Kidney (tissue), 13 donors: ENCODE measurements at regions not wholly inside any gene's neighbourhood (a gene's known extent, or its start where the extent isn't known, plus 50 kb on each side); places are given as distances from the start of the nearest gene placed in this dataset.

ENCODE experiments used
- DNase-seq, 5 donors: peaks; one replicate each; pipeline ENCODE4 v3.0.0-alpha.2; 2013 to 2020
- FAIRE-seq: peaks from 2 replicates; lab custom pipeline; 2012; peaks lifted over from hg19 to GRCh38; lab: Jason Lieb, UNC
- H3K27ac ChIP-seq, 2 donors: one replicate each; pipeline ENCODE4 v1.7.0; 2013; ENCODE audit warnings: low read depth in 2 of 2, low read length in 2 of 2, inconsistent platforms in 1 of 2
- H3K27me3 ChIP-seq: one replicate; pipeline ENCODE4 v1.7.1; 2013; ENCODE audit warnings: low read length, inconsistent platforms; ENCODE audit not compliant: control insufficient read depth, insufficient read depth
- H3K36me3 ChIP-seq, 3 donors: one replicate each; pipeline versions ENCODE4 v1.7.0 to v1.7.1; 2013; ENCODE audit warnings: low read length in 3 of 3, control low read depth in 1 of 3, inconsistent platforms in 1 of 3; ENCODE audit not compliant: insufficient read depth in 3 of 3, control insufficient read depth in 2 of 3
- H3K4me1 ChIP-seq, 3 donors: one replicate each; pipeline versions ENCODE4 v1.7.0 to v1.7.1; 2013; ENCODE audit warnings: low read length in 3 of 3, inconsistent platforms in 1 of 3, low read depth in 1 of 3; ENCODE audit not compliant: control insufficient read depth in 2 of 3, insufficient read depth in 2 of 3
- H3K4me3 ChIP-seq, 3 donors: one replicate each; pipeline versions ENCODE4 v1.7.0 to v1.8.1; 2013; ENCODE audit warnings: low read length in 3 of 3, control low read depth in 1 of 3, inconsistent platforms in 1 of 3
- H3K9ac ChIP-seq, 3 donors: one replicate each; pipeline versions ENCODE4 v1.7.0 to v1.7.1; 2013; ENCODE audit warnings: low read length in 3 of 3, control low read depth in 1 of 3, inconsistent platforms in 1 of 3
- H3K9me3 ChIP-seq, 3 donors: one replicate each; pipeline versions ENCODE4 v1.7.0 to v1.7.1; 2013; ENCODE audit warnings: low read length in 3 of 3, control low read depth in 1 of 3, inconsistent platforms in 1 of 3; ENCODE audit not compliant: control insufficient read depth in 2 of 3, insufficient read depth in 1 of 3
- intact Hi-C: fragments of 100-400 bp; cut with DNase I; formaldehyde crosslinking; loops from one replicate; pipeline ENCODE4 v1.11.1; 2022
- TF ChIP-seq, protein P1 (sequence below): IDR thresholded peaks from 3 replicates; pipeline ENCODE4 v1.5.1; 2012; ENCODE audit warnings: mild to moderate bottlenecking, moderate library complexity, borderline replicate concordance; ENCODE audit not compliant: insufficient read depth; ENCODE audit errors: extremely low read depth
- donor health status: control.
- donor health status: control.
- donor health status: control.
- donor health status: control.
- donor health status: control.
- donor health status: DM: yes; HTN: yes; CAD: no.
- donor health status: Normal renal cell carcinoma (clear cell type).

DNA sequence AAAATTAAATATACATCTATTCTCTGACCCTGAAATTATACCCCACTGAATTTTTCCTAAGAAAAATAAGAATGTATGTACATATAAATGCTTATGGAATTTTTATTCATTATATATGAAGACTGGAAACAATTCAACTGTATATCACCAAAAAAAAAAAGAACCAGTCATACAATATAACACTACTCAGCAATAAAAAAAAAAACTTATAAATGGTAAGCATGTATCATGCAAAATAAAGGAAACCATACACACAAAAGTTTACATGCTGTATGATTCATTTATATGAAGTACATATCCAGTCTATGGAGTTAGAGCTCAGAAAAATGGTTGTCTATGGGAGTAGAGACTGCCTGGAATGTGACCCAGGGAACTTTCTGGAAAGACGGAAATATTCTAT, 199.4 kb upstream of the MIR17HG start:
- FAIRE-seq (no peak), DNase-seq (no peak)
- Histone ChIP-seq H3K4me1 (no peaks in the 10 kb centered on the region), H3K27me3 (no peaks in the 10 kb centered on the region), H3K36me3 (no peaks in the 10 kb centered on the region), H3K27ac (no peak overlapping the region), H3K9ac (no peak overlapping the region), H3K9me3 (no peaks in the 10 kb centered on the region), H3K4me3 (no peak overlapping the region)
- TF ChIP-seq, protein P1, sequence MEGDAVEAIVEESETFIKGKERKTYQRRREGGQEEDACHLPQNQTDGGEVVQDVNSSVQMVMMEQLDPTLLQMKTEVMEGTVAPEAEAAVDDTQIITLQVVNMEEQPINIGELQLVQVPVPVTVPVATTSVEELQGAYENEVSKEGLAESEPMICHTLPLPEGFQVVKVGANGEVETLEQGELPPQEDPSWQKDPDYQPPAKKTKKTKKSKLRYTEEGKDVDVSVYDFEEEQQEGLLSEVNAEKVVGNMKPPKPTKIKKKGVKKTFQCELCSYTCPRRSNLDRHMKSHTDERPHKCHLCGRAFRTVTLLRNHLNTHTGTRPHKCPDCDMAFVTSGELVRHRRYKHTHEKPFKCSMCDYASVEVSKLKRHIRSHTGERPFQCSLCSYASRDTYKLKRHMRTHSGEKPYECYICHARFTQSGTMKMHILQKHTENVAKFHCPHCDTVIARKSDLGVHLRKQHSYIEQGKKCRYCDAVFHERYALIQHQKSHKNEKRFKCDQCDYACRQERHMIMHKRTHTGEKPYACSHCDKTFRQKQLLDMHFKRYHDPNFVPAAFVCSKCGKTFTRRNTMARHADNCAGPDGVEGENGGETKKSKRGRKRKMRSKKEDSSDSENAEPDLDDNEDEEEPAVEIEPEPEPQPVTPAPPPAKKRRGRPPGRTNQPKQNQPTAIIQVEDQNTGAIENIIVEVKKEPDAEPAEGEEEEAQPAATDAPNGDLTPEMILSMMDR: no peak
- intact Hi-C loops: no loop called here

GRCh38 chr13:91151921-91152320, 195.6 kb upstream of the MIR17HG start:
- no peaks in the 10 kb centered on the region for H3K4me1 ChIP-seq
- TF ChIP-seq, protein P1: no peak
- H3K36me3 ChIP-seq: no peaks in the 10 kb centered on the region
- no peak overlapping the region for H3K4me3 ChIP-seq
- H3K9me3 ChIP-seq: no peaks in the 10 kb centered on the region
- H3K27me3 ChIP-seq: no peaks in the 10 kb centered on the region
- DNase-seq (no peak), FAIRE-seq (no peak)
- intact Hi-C loops: no loop called here
- H3K27ac ChIP-seq: no peak overlapping the region
- H3K9ac ChIP-seq: no peak overlapping the region

GRCh38 chr13:91153372-91153771, 194.1 kb upstream of the MIR17HG start:
- intact Hi-C loops: no loop called here
- TF ChIP-seq, protein P1: no peak
- no peaks in the 10 kb centered on the region for H3K36me3 ChIP-seq

More at GRCh38 chr13:91153372-91153771, 194.1 kb upstream of the MIR17HG start:
- Histone ChIP-seq H3K4me3 (peak overlapping the region in 1 of 3 donors; percentile 12), H3K27me3 (no peaks in the 10 kb centered on the region), H3K9ac (no peak overlapping the region), H3K9me3 (no peaks in the 10 kb centered on the region), H3K27ac (no peak overlapping the region), H3K4me1 (no peaks in the 10 kb centered on the region)
- DNase-seq: no peak
- FAIRE-seq: no peak
